Nephron progenitor cell (in vitro differentiated cells): ENCODE measurements at regions not wholly inside any gene's neighbourhood (a gene's known extent, or its start where the extent isn't known, plus 50 kb on each side); places are given as distances from the start of the nearest gene placed in this dataset.
A peak's percentile ranks its signal among the peaks of the same experiment; 100 is the strongest.
"Not testable (repeated sequence)": the region's sequence is repeated elsewhere in the genome, so short reads cannot be mapped to it uniquely, and the experiment has no call there.

ENCODE experiments used
- DNase-seq: peaks from one replicate; pipeline ENCODE4 v3.0.0; 2021
- H3K27ac Mint-ChIP-seq: 2 replicates; pipeline ENCODE4 v1.8.0; 2021; ENCODE audit warnings: mild to moderate bottlenecking, moderate library complexity, mixed read lengths
- H3K27me3 Mint-ChIP-seq: 2 replicates; pipeline ENCODE4 v1.8.0; 2021; ENCODE audit warnings: mild to moderate bottlenecking, low read depth, mixed read lengths; ENCODE audit not compliant: poor library complexity
- H3K36me3 Mint-ChIP-seq: 2 replicates; pipeline ENCODE4 v1.8.0; 2021; ENCODE audit warnings: low read depth, mixed read lengths
- H3K4me1 Mint-ChIP-seq: 2 replicates; pipeline ENCODE4 v1.8.0; 2021; ENCODE audit warnings: mixed read lengths
- H3K4me3 Mint-ChIP-seq: 2 replicates; pipeline ENCODE4 v1.8.0; 2021; ENCODE audit warnings: mild to moderate bottlenecking, moderate library complexity, mixed read lengths
- H3K9me3 Mint-ChIP-seq: 2 replicates; pipeline ENCODE4 v1.8.0; 2021; ENCODE audit warnings: mild to moderate bottlenecking, moderate library complexity, mixed read lengths

DNA sequence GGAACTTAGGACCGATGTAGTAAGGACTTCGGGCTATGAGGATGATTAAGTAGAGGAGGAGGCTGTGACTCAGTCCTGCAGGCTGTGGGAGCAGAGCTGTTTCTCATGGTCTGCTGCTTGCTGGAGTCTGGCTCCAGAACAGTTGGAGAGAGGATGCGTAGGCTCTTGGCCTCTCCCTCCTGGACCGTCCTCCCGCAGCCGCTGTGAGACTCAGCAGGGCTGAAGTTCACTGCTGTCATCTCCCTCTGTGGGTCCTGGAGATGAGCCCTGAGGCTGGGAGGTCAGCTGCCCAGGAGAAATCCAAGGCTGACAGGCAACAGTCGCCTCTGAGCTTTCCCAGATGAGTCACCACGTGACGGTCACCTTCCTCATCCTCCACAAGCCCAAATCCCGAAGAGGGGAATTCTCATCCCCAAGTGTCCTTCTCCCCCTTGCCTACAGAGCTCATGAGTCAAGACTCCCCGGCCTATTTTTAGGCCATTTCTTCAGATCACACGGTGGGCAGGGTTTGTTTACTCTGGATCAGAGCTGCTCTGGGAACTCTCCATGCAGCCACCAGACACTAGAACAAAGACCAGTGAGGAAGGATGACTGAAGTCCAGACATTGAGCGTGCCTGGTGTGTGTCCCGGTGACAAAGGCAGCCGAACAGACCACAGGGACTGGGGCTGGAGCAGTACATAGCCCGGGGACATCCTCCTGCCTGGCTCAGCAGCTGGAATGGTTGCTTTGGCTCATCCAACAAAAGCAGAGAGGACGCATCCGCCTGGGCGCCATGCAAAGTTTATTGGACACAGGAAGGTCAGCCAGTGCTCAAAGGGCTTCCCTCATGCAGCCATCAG lies 137.3 kb upstream of the ZNF469 start:
- DNase-seq, H3K36me3 Mint-ChIP-seq, H3K4me1 Mint-ChIP-seq, H3K4me3 Mint-ChIP-seq, H3K27ac Mint-ChIP-seq: not testable (repeated sequence)
- Mint-ChIP-seq H3K27me3 (peaks cover 29% of the 10 kb centered on the region), H3K9me3 (peaks cover 16% of the 10 kb centered on the region)

DNA sequence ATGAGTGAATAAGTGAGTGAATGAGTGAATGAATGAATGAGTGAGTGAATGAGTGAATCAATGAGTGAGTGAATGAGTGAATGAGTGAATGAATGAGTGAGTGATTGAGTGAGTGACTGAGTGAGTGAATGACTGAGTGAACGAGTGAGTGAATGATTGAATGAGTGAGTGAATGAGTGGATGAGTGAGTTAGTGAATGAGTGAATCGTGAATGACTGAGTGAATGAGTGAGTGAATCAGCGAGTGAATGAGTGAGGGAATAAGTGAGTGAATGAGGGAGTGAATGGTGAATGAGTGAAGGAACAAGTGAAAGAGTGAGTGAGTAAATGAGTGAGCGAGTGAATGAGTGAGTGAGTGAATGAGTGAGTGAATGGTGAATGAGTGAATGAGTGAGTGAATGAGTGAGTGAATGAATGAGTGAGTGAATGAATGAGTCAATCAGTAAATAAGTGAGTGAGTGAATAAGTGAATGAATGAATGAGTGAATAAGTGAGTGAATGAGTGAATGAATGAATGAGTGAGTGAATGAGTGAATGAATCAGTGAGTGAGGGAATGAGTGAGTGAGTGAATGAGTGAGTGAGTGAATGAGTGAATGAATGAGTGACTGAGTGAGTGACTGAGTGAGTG lies 135.7 kb upstream of the ZNF469 start:
- not testable (repeated sequence) for H3K4me3 Mint-ChIP-seq
- Mint-ChIP-seq H3K27me3 (peaks cover 25% of the 10 kb centered on the region), H3K9me3 (peaks cover 16% of the 10 kb centered on the region)

DNA sequence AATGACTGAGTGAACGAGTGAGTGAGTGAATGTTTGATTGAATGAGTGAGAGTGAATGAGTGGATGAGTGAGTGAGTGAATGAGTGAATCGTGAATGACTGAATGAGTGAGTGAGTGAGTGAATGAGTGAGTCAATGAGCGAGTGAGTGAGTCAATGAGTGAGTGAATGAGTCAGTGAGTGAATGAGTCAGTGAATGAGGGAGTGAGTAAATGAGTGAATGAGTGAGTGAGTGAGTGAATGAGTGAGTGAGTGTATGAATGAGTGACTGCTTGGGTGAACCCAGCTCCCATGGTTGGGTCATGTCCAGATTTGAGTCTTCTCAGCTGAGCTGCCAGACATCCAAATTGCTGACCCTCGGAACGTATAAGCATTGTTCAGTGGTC lies 135.2 kb upstream of the ZNF469 start:
- H3K9me3 Mint-ChIP-seq: peaks cover 16% of the 10 kb centered on the region
- H3K27me3 Mint-ChIP-seq: peaks cover 26% of the 10 kb centered on the region
- H3K4me1 Mint-ChIP-seq, H3K36me3 Mint-ChIP-seq, H3K27ac Mint-ChIP-seq, H3K4me3 Mint-ChIP-seq, DNase-seq: not testable (repeated sequence)

More for the DNA sequence above, 135.7 kb upstream of the ZNF469 start:
- H3K27ac Mint-ChIP-seq, H3K36me3 Mint-ChIP-seq, DNase-seq, H3K4me1 Mint-ChIP-seq: not testable (repeated sequence)

DNA sequence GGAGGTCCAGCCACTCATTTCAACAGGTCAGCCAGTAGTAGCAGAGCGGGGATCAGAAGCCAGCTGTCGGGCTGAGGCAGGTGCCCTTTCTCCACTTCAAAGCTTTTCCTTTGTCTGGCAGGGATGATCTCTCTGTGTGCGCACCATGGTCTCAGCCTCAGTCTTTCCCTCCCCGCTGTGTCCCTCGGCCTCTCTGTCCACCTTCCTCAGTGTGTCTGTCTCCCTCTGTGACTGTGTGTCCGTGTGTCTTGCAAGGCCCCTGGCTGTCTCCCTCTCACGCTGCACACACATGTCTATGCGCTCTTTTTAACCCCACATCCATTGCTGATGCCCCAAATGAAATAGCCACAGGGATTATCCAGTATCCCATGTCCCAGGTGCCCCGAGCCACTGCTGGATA lies 134.0 kb upstream of the ZNF469 start:
- peaks cover 26% of the 10 kb centered on the region for H3K27me3 Mint-ChIP-seq
- peak overlapping the region; percentile 46 for H3K27ac Mint-ChIP-seq
- H3K9me3 Mint-ChIP-seq: peaks cover 16% of the 10 kb centered on the region
- not testable (repeated sequence) for H3K4me1 Mint-ChIP-seq, H3K4me3 Mint-ChIP-seq, DNase-seq, H3K36me3 Mint-ChIP-seq

DNA sequence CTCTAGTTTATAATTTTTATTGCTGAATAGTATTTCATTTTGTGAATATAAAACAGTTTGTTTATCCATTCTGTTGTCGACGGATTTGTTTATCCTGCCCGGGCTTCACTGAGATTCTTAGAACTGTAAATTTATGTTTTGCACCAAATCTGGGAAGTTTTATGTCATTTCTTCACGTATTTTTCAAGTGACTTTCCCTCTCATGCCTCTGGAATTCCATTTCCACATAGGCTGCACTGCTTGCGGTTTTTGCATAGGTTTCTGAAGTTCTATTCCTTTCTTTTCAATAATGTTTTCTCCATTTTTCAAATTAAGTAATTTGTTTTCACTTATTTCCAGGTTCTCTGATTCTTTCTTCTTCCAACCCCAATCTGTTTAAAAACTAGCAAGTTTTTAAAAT lies 132.4 kb upstream of the ZNF469 start:
- not testable (repeated sequence) for H3K36me3 Mint-ChIP-seq, DNase-seq, H3K4me1 Mint-ChIP-seq, H3K27ac Mint-ChIP-seq, H3K4me3 Mint-ChIP-seq
- Mint-ChIP-seq H3K9me3 (peaks cover 15% of the 10 kb centered on the region), H3K27me3 (peaks cover 14% of the 10 kb centered on the region)

DNA sequence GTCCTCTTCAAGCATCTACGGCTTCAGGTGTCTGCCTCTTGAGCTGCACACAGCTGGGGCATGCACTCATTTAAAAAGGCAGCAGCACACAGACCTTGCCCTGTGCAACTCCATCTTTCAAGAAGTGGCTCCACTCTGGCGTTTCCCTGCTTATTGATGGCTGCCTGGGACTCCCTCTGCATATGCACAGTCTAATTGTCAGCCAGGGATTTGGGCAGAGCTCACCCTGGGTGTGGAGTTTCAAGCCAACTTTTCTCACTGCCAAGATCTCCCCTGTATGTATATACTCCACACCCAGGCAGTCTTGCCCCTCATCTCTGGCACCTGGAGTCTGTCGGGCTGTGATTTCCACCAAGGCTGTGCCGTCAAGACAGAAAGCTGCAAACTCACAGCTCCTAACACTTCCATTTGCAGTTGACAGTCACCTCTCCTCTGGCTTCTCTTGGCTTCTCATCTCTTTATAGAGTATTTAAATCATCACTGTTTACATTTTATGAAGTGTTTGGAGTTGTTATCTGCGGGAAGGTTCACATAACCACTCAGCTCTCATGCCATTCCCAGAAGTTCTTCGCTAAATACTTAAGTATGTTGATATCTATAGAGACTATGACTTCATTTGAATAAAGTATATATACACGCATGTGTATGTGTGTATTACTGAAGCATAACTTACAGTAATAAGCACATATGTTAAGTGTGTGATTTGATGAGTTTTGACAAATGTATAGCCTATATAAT lies 130.5 kb upstream of the ZNF469 start:
- not testable (repeated sequence) for H3K4me3 Mint-ChIP-seq, H3K36me3 Mint-ChIP-seq, H3K27ac Mint-ChIP-seq, H3K4me1 Mint-ChIP-seq, DNase-seq
- Mint-ChIP-seq H3K9me3 (peaks cover 32% of the 10 kb centered on the region), H3K27me3 (peaks cover 25% of the 10 kb centered on the region)

DNA sequence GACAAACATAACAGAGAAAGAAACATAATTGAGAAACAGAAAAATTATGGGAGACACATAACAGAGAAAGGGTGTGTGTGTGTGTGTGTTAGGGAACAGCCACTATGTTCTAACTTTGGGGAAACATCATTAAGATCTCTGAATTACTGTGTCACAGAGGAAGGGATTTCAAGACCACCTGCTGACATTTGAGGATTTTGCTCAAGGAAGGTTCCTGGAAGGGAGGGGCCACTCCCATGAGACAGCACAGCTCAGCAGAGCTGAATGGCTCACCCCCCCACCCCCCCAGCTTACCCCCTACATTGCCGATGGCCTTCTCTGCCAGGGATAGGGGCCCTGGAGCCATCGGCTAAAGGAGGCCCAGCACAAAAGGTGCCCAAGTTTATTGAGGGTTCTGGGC lies 124.6 kb upstream of the ZNF469 start:
- peaks cover 35% of the 10 kb centered on the region for H3K27me3 Mint-ChIP-seq
- H3K9me3 Mint-ChIP-seq: peaks cover 30% of the 10 kb centered on the region
- not testable (repeated sequence) for DNase-seq, H3K36me3 Mint-ChIP-seq, H3K27ac Mint-ChIP-seq, H3K4me3 Mint-ChIP-seq
- H3K4me1 Mint-ChIP-seq: peaks cover 36% of the 10 kb centered on the region

DNA sequence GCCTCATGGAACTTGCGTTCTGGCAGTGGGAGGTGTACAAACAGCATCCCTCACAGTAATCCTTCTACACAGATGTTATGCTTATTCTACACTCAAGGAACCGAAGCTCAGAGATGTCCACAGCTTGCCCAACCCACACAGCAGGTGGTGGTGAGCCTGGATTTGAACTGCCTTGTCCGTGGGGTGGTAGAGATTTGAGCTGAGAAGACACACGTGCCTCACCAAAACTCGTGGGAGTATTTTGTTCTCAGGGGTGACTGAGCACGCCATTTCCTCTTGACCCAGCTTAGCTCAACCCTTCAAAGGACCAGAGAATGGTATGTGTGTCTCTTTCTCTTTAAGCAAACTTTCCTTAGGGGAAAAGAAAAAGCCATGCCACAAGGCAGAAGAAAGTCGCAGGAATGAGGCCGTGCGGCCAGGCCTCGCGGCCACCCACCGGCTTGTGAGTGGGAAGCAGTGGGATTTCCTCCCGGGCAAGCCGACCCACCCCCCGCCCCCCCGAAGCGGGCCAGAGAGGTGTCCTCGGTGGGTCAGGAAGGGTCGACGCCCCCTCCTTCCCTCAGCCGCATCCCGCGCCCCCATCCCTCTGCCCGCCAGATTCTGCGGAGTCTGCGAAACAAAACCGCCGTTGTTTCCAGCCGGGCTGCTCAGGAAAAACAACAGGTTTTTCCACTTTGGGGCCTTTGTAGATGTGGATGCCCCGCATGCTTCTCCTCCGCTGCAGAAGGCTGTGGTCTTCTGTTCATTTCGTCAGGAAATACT lies 123.8 kb upstream of the ZNF469 start:
- Mint-ChIP-seq H3K4me3 (peak overlapping the region; percentile 36), H3K27me3 (peaks cover 35% of the 10 kb centered on the region), H3K4me1 (peaks cover 40% of the 10 kb centered on the region), H3K9me3 (peaks cover 30% of the 10 kb centered on the region)
- not testable (repeated sequence) for H3K27ac Mint-ChIP-seq, H3K36me3 Mint-ChIP-seq, DNase-seq

DNA sequence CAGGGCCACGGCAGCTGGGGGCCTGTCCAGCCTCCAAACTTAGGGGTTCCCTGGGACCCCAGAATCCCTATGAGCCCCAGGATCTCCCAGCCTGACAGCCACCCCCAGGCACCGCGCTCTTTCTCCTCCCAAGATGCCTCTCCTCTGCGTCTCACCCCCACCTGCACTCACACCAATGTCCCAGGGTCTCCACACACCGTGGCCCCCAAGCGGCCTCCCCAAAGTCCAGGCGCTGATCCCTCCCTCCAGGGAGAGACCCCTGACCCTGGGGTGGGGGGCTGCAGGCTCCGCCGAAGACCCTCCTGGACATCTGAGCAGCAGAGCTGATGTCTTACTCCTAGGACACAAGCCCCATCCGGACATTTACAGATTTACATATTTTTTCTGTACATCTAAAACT lies 123.2 kb upstream of the ZNF469 start:
- not testable (repeated sequence) for H3K36me3 Mint-ChIP-seq, H3K27ac Mint-ChIP-seq, DNase-seq
- Mint-ChIP-seq H3K4me3 (peak overlapping the region; percentile 28), H3K4me1 (peaks cover 40% of the 10 kb centered on the region), H3K27me3 (peaks cover 35% of the 10 kb centered on the region), H3K9me3 (peaks cover 30% of the 10 kb centered on the region)

DNA sequence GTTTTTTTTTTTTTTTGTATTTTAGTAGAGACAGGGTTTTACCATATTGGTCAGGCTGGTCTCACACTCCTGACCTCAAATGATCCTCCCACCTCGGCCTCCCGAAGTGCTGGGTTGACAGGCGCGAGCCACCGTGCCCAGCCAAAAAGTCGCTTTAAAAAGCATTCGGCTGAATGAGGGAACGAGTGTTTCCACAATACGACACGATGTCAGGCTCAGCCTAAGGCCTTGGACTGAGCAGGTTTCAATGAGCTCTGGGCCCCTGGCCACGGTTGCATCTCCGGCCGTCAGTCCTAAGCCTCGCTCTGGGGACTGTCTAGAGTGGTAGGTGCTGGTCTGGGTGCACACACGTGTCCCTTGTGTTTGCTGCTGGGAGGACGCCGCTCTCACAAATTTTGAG lies 122.6 kb upstream of the ZNF469 start:
- Mint-ChIP-seq H3K27me3 (peaks cover 35% of the 10 kb centered on the region), H3K4me1 (peaks cover 40% of the 10 kb centered on the region), H3K9me3 (peaks cover 25% of the 10 kb centered on the region)
- DNase-seq, H3K36me3 Mint-ChIP-seq, H3K27ac Mint-ChIP-seq, H3K4me3 Mint-ChIP-seq: not testable (repeated sequence)

DNA sequence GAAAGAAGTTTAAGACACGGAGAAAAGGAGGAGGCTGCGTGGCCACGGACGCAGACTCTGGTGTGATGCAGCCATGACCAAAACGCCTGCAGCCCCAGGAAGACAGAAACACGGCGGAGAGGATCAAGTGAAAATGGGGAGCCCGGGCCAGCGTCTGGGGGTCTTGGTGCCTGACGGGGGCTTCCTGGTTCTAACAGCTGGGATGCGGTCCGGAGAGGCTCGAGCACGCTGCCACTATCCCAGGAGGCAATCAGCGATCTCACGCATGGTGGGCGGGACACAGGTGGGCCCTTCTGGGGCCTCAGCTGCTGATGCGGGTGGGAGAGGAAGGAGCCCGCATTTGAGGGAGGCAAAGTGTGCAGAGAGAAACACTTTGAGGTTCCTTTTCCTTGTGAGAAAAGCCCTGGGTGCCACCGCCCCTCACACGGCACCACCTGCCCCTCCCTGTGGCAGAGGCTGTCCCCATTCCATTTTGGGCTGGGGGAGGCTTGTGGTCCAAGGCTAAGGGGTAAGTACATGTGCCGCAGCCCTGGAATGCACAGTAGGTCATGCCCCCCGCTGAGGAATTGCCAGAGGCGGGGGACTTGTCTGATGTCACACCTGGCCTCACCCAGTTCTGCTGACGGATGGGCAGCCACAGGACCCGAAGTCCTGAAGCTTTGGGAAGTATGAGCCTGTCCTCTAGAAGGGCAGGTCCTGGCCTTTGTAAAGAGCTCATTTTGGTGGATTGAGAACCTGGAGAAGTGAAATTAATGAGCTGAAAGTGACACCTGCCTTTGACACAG lies 121.7 kb upstream of the ZNF469 start:
- H3K36me3 Mint-ChIP-seq, DNase-seq: not testable (repeated sequence)
- Mint-ChIP-seq H3K27me3 (peaks cover 33% of the 10 kb centered on the region), H3K27ac (peak overlapping the region; percentile 41), H3K4me1 (peaks cover 41% of the 10 kb centered on the region), H3K4me3 (peak overlapping the region; percentile 11), H3K9me3 (peaks cover 16% of the 10 kb centered on the region)

DNA sequence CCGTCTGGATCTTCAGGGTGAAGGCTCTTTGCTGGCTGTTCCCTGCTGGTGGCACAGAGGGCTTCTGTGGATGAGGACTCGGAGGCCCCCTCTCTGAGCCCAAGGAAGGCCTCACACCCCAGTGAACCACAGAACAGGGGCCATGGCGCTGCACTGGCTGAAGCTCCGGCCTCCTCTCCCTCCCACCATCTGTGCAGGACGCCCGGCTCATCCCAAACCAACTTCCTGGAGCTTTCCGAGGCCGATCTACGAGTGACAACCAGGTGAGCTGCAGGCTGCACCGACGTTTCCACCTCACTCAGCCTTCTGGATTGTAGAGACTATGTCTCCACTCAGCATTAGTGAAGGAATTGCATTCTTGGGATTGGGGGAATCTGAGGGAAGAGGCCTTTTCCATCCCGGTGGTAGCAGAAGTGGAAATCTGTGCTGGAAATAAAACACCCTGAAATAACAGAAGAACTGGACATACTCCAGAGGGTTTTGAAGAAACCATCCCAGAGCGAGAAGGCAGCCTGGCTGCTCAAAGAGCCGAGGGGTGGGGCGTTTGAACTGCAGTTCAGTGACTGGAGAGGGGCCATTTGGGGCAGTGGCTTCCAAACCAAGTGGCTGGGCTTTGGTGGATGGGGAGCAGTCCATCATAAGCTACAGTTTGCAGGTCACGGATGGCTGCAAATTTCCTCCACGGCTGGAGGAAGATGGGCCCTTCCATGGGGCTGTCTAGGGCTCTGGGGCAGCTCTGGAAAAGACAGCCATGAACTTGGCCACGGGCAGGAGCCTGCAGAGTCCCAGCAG lies 120.7 kb upstream of the ZNF469 start:
- peak overlapping the region; percentile 92 for H3K27ac Mint-ChIP-seq
- not testable (repeated sequence) for DNase-seq, H3K36me3 Mint-ChIP-seq, H3K9me3 Mint-ChIP-seq
- H3K4me1 Mint-ChIP-seq: peaks cover 50% of the 10 kb centered on the region
- H3K4me3 Mint-ChIP-seq: peak overlapping the region; percentile 14
- peaks cover 25% of the 10 kb centered on the region for H3K27me3 Mint-ChIP-seq
